ENCODE measurements at regions not wholly inside any gene's neighbourhood (a gene's known extent, or its start where the extent isn't known, plus 50 kb on each side); places are given as distances from the start of the nearest gene placed in this dataset.

- Histone ChIP-seq H3K4me1 (ENCODE audit: control insufficient read depth, extremely low read depth, insufficient read depth, low read length) (no peaks in the 10 kb centered on the region), H4K20me1 (ENCODE audit: control insufficient read depth, extremely low read depth, insufficient read depth, low read length) (no peaks in the 10 kb centered on the region), H3K27ac (ENCODE audit: control insufficient read depth, insufficient read depth, low read length) (no peak overlapping the region), H3K9me3 (ENCODE audit: control insufficient read depth, low read depth, low read length) (no peaks in the 10 kb centered on the region), H3K9ac (ENCODE audit: control insufficient read depth, extremely low read depth, insufficient read depth, low read length) (no peak overlapping the region), H3K27me3 (ENCODE audit: control insufficient read depth, extremely low read depth, insufficient read depth, low read length) (no peaks in the 10 kb centered on the region), H3K4me2 (ENCODE audit: control insufficient read depth, extremely low read depth, insufficient read depth, low read depth, low read length) (peak overlapping the region; percentile 12), H2AFZ (ENCODE audit: control insufficient read depth, low read length) (no peak overlapping the region), H3K4me3 (ENCODE audit: control insufficient read depth in 2 of 3, extremely low read depth in 1 of 3, insufficient read depth in 2 of 3, low read depth in 1 of 3, low read length in 3 of 3) (no peak overlapping the region), H3K9me1 (ENCODE audit: control insufficient read depth, extremely low read depth, insufficient read depth, low read length) (no peaks in the 10 kb centered on the region), H3K79me2 (ENCODE audit: control insufficient read depth, insufficient read depth, low read length) (no peaks in the 10 kb centered on the region), H3K36me3 (ENCODE audit: control insufficient read depth in 2 of 2, extremely low read depth in 1 of 2, insufficient read depth in 2 of 2, low read length in 2 of 2) (no peaks in the 10 kb centered on the region)
- TF ChIP-seq CTCF (optimal IDR thresholded peaks at IDR 0.05 in 1 of 3, IDR thresholded peaks at IDR 0.05 in 1 of 3, conservative IDR thresholded peaks at IDR 0.05 in 1 of 3; ENCODE audit: extremely low read depth in 1 of 3, insufficient read depth in 2 of 3, low read length in 3 of 3), result no peak
- no peak for TF ChIP-seq EZH2 (IDR thresholded peaks at IDR 0.05; ENCODE audit: low read length)
- dilution Hi-C loops (cut with MboI; ENCODE audit: extremely low pct_ligation_motif_present, low sequenced_read_pairs), result no loop called here
- no peak for DNase-seq (ENCODE audit: low read depth, low spot score)
- FAIRE-seq, result no peak
Measured at GRCh38 chrX:7252013-7252610, 104.2 kb upstream of the PUDP start.

DNA sequence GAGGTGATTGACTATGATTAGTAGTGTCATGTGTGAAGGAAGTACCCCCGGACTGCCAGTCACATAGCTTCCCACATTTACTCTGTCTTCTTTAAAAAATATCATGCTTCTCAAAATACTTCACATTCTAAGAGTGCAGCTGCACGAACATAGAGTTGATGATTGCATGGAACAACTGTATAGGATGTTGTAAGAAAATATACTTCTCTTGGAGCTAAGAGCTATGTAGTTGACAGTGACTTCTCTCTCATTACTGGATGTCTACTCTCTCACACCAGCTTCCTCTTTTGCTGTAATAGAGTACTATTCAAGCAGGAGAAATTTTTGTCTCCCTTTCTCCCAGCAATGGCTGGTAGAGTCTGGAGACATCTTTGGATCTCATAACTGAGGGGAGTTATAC is 99.4 kb upstream of the PUDP start:
- DNase-seq (ENCODE audit: low read depth, low spot score) (no peak), FAIRE-seq (no peak)
- H3K9me1 ChIP-seq (ENCODE audit: control insufficient read depth, extremely low read depth, insufficient read depth, low read length), result no peaks in the 10 kb centered on the region
- no peaks in the 10 kb centered on the region for H4K20me1 ChIP-seq (ENCODE audit: control insufficient read depth, extremely low read depth, insufficient read depth, low read length)
- H3K4me2 ChIP-seq (ENCODE audit: control insufficient read depth, extremely low read depth, insufficient read depth, low read depth, low read length), result no peak overlapping the region
- H3K4me3 ChIP-seq (ENCODE audit: control insufficient read depth in 2 of 3, extremely low read depth in 1 of 3, insufficient read depth in 2 of 3, low read depth in 1 of 3, low read length in 3 of 3), result no peak overlapping the region
- H3K79me2 ChIP-seq (ENCODE audit: control insufficient read depth, insufficient read depth, low read length), result no peaks in the 10 kb centered on the region
- no peak for TF ChIP-seq CTCF (optimal IDR thresholded peaks at IDR 0.05 in 1 of 3, IDR thresholded peaks at IDR 0.05 in 1 of 3, conservative IDR thresholded peaks at IDR 0.05 in 1 of 3; ENCODE audit: extremely low read depth in 1 of 3, insufficient read depth in 2 of 3, low read length in 3 of 3)
- TF ChIP-seq EZH2 (IDR thresholded peaks at IDR 0.05; ENCODE audit: low read length), result no peak
- H3K36me3 ChIP-seq (ENCODE audit: control insufficient read depth in 2 of 2, extremely low read depth in 1 of 2, insufficient read depth in 2 of 2, low read length in 2 of 2), result no peaks in the 10 kb centered on the region
- H3K4me1 ChIP-seq (ENCODE audit: control insufficient read depth, extremely low read depth, insufficient read depth, low read length), result no peaks in the 10 kb centered on the region
- no peak overlapping the region for H2AFZ ChIP-seq (ENCODE audit: control insufficient read depth, low read length)
- H3K27ac ChIP-seq (ENCODE audit: control insufficient read depth, insufficient read depth, low read length), result no peak overlapping the region
- H3K9ac ChIP-seq (ENCODE audit: control insufficient read depth, extremely low read depth, insufficient read depth, low read length), result no peak overlapping the region
- no peaks in the 10 kb centered on the region for H3K9me3 ChIP-seq (ENCODE audit: control insufficient read depth, low read depth, low read length)
- no peaks in the 10 kb centered on the region for H3K27me3 ChIP-seq (ENCODE audit: control insufficient read depth, extremely low read depth, insufficient read depth, low read length)
- dilution Hi-C loops (cut with MboI; ENCODE audit: extremely low pct_ligation_motif_present, low sequenced_read_pairs), result no loop called here

Data from keratinocyte (primary cell).